CD4-positive, alpha-beta T cell treated with Interleukin-4 for 1 hour (primary cell): ENCODE measurements at regions not wholly inside any gene's neighbourhood (a gene's known extent, or its start where the extent isn't known, plus 50 kb on each side); places are given as distances from the start of the nearest gene placed in this dataset.
"Not testable (repeated sequence)": the region's sequence is repeated elsewhere in the genome, so short reads cannot be mapped to it uniquely, and the experiment has no call there.

ENCODE experiments used
- DNase-seq, 2 donors: peaks; one replicate each; pipeline ENCODE4 v3.0.0-alpha.2; 2020 to 2022

DNA sequence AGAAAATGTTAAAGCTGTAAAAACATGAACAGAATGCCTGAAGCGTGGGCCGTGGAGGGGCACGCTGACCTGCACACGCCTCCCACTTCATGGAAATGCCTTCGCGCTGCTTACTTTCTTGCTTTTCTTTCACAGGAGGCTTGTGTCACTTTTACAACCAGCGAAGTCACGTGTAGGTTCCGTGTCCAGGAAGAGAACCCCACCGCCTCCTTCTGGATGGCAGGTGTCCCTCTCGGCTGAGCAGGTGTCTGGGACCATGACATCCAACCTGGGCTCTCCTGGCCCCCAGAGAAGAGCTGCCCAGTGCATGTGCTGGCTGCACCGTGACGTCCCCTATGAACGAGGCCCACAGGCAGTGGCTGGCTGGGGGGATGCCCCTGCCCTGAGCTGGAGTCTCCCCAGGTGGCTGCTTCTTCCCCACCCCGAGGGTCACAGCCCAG, 345.0 kb upstream of the SFSWAP start:
- no peak for DNase-seq

DNA sequence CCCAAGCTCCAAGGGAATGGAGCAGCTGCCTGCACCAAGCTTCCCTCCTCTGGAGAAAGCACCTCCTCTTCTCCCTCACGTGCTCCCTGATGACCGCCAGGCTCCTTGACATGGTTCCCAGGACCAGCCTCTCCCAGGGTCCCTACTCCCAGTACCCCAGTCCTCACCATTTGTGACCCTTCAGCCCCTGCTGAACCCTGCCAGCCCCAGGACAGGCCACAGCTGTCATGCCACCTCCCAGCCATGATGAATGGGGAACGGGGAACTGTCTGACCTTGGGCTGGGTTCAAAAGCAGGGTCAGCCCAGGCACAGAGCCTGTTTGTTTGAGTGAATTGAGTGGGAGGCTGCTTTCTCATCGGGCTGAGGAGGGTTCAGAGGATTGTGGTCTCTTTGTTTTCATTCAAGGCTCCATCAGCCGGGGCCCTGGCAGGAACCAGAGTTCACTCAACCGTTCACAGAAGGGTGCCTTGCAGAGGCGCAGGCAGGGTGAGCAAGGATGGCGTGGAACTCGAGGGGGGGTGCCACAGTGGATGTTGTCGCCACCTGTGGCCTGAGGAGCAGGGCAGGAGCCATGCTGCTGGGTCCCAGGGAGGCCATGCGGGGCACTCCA, 344.5 kb upstream of the SFSWAP start:
- DNase-seq, result no peak

DNA sequence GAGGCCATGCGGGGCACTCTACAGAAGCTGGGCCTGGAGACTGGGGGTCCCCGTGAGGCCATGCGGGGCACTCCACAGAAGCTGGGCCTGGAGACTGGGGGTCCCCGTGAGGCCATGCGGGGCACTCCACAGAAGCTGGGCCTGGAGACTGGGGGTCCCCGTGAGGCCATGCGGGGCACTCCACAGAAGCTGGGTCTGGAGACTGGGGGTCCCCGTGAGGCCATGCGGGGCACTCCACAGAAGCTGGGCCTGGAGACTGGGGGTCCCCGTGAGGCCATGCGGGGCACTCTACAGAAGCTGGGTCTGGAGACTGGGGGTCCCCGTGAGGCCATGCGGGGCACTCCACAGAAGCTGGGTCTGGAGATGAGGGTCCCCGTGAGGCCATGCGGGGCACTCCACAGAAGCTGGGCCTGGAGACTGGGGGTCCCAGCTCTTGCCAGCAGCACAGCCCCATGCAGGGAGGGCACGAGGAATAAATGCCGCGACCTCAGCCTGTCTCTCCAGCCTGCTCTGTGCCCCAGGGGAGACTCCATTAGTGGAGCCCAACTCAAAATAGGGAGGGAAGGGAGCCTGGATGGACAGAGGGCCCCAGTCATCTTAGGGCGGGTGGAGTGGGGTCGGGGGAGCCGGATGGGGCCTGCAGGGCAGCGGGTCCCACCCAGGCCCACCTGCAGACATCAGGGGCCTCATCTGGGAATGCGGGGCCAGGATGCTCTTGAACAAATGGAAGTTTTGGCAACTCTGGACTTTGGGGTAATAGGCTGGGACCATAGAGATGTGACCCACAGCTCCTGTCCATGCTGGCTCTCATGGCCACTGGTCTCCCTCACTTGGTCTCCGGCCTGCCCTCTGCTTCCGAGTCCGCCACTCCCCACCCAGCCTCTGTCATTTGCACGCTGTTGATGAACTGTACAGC, 343.6 kb upstream of the SFSWAP start:
- DNase-seq, result not testable (repeated sequence)

DNA sequence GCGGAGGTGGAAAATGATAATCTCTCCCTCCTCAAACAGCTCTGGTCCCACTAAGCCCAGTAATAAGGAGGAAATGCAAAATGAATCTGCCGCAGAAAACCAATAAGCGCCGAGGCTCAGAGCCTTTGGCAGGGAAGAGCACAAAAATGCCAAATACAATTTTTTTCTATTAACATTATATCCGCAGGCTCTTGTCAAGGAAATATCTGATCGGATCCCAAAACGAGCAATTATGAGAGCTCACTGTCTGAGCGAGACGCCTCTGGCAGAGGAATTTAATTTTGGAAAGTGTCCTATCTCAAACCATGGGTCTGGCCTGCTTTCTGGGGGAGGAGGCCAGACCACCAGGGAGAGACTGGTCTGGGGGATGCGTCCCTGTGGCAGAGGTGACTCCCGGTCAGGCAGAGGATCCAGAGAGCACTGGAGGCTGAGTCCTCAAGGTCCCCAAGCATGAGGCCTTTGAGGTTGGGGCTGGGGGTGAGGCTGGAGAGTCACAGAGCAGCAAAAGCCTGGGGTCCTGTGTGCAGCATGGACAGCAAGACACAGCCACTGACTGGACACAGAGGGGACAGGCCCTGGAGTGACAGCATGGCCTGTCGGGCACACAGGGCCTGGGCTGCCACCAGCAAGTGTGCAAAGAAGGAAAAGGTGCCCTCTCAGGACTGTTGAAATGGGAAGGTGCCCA, 342.8 kb upstream of the SFSWAP start:
- DNase-seq, result no peak

DNA sequence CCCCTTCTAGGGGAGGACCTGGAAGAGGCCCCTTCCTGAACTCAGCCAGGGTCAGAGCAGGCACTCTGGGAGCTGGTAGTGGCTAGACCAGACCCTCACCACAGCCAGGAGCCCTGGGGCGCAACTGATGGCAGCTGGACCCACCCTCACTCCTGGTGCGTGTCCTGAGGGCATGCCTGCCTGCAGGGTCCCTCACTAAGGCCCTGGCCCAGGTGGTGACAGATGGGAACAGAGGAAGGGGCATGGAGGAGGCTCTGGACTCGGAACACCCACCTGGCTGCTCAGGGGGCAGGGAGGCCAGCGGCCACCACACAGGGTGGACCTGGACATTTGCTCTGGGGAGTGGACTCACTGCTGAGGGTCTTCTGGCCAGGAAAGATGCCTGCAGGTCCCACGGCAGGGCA, 342.2 kb upstream of the SFSWAP start:
- no peak for DNase-seq

DNA sequence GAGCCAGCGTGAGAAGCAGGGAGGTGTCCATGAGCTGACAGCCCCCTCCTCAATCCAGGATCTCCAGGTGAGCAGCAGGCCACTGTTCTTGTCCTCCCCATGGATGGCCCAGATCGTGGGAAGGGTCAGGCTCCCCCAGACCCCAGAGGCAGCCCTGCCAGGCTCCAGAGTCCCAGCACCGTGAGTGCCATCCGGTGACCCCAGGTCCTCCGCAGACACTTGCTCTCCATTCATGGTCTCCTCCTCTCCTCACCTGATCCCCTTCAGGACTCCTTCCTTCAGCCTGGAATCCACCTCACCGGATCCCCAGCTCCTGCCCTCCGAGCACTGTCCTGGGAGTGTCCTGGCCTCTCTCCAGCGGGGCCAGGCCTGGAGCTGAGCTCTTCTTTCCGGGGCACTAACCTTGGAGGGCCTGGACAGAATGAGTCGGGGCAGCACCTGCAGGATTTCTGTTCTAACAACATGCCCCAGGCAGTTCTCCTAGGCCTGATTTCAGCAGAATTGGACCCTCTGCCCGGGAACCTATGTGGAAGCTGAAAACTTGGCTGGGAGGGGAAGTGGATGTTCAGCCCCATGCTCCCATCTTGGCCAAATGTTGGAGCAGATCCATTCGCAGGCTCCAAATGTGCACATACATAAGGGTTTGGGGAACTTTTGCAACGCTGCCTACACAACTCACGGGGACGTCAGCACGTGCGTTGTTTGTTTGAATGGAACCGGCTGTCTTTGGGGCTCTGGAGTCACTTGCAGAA, 341.6 kb upstream of the SFSWAP start:
- no peak for DNase-seq

DNA sequence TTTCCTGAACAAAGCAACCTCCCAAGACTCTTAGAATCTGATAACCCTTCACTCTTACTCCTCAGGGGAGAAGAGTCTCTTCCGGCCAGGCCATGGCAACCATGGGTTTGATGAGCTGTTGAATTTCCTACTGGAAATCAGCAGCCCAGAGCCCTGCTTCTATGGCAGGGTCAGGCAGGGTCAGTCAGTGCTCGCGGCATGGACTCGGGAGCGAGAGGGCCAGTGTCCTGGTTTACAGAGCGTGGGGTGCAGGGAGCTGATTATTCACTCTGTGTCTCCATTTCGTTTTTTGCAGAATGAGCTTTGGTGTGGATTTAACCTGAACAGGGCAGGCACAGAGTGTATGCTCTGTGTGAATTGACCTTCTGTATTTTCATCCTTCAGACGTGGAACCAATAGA, 340.6 kb upstream of the SFSWAP start:
- no peak for DNase-seq

DNA sequence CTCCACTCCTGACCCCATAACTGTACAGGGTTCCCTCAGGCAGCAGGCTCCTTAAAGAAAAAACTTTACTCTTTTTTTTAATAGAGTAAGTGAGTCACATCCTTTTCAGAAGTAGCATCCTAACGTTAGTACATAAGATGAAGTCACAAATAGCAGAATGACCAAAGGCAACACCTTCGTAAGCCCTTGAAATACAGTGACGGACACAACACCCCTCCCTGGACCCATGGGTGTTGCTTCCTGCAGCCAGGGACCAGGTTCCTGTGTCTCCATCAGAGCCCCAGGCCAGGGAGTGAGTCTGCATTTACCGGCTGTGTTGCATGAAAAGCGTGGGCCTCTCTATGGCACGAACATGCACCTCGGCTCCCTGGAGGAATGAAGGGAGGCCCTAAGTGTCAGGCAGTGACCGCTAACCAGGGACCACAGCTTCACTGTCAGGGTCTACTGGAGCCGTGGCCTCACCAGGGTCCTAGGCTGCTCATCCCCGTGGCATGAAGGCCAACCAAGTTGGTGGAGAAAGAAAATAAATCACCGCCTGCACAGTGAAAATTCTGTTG, 340.0 kb upstream of the SFSWAP start:
- DNase-seq, result no peak

DNA sequence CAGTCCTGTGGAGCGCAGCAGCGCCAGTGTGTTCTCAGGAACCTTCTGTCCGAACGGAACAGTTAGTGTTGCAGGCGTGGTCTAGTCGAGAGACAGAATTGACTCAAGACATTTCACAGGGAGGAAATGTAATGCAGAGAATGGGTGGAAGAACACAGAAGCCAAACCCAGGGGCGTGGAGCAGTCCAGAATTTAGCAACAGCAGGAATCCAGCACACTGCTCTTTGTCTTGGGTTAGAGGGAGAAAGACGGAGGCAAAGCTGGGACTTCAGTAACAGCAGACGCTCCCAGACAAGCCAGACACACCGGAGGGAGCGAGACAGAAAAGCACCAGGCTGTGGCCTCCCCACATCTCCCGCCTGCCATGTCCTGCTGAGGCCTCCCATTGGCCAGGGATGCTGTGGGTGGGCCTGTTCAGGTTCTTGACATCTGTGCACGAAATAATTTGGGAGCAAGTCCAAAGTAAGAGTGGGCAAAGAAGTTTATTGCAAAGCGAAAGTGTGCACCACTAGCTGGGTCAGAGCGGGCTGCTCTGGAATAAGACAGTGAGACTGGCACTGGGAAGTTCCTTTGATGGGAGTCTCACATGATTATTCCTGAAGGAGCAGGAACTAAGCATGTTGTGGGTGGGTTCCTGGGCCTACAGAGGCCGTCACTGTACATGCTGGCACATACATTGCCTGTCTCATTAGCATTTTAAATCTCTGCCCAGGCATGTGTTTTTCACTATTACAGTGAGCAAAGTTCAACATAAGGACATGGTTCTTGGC, 339.3 kb upstream of the SFSWAP start:
- DNase-seq, result no peak

DNA sequence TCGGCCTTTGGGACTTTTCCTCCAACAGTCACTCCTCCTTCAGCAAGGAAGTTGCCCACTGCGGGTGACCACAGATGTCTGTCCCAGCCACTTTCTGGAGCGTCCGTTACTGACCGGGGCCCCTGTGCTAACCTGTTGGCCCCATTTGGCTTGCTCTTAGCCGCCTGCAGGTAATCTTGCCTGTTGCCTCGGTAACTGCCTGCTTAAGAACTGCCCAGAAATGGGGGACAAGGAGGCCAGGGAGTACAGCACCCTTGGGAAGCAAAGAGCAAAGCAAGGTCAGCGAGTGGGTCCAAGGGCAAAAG, 338.8 kb upstream of the SFSWAP start:
- no peak for DNase-seq

DNA sequence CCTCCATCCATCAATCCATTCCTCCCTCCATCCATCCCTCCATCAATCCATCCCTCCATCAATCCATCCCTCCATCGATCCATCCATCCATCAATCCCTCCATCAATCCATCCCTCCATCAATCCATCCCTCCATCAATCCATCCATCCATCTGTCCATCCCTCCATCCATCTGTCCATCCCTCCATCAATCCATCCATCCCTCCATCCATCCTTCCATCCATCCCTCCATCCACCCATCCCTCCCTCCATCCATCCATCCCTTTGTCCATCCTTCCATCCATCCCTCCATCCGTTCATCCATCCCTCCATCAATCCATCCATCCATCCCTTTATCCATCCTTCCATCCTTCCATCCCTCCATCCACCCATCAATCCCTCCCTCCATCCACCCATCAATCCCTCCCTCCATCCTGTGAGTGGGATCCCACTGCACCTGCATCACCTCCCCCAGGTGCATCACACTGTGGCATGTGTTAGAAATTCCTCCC, 338.1 kb upstream of the SFSWAP start:
- no peak for DNase-seq

DNA sequence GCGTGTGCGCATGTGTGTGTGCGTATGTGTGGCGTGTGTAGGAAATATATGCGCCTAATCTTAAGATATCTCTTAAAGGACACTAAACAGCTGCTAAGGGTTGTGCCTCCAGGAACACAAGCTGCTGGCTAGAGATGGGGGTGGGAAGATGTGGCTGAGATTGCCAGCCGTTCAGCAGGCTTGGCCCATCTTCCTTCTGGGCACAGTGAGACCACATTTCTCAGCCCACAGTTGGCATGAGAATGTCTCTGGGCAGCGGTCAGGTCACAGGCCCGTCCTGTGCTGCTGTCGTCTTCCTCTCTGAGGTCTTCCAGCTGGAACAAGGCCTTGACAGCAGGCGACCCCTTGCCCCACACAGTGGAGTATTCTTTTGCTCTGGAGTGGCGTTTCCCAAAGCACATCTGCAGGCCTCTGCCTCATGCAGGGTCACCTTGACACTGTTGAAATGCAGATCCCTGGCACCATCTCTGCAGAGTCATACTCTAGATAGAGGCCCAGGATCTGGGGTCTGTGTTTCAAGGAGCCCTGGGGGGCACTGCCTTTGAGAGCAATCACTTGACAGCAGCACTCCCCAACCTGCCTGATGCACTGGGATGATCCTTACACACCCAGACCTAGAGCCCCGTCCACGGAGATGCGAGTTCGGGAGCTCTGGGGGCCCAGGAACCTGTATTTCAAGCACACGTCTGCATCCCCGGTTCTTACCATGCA, 335.5 kb upstream of the SFSWAP start:
- no peak for DNase-seq

DNA sequence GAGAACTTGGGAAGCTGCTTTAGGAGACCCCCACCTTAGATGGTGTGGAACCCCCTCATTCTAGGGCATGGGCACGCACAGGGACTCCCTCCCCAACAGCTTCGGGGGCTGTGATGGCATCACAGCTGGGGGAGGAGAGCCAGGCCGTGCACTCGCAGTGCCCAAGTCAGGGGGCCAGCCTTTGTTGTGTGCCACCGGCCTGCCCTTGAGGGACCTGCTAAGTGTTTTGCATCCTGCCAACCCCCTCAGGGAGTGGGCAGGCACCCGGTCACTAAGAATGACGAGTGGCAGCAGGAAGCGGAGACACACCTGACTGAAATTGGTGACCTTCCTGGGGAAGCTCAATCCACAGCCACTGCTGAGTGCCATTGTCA, 334.9 kb upstream of the SFSWAP start:
- no peak for DNase-seq

DNA sequence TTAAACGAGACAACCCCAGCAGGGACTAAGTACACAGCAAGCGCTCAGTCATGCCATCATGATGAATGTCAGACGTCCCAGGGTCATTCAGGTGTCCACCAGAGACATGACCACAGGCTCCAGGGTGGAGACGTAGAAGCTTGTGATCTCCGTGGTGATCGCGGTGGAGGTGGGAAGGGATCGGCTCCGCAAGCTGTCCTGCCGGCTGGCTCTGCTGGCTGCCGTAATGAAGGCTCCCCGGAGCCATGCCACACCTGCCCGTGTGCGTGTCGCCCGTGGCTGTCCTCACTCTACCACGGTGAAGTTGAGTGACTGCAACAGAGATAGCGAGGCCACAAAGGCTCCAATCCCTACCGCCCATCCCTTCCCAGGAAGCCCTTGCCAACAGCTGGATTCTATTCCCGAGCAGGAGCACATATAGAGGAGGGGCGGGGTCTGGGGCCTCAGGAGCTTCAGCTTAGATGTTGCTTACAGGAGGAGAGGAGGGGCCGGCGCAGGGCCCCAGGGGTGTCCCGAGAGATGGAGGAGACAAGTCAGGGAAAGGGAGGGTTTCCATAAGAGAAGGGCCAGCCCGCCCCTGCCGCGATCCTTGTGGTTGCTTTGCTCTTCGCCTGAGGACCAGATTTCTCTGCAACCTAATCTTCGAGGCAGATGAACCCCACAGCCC, 332.6 kb upstream of the SFSWAP start:
- no peak for DNase-seq

DNA sequence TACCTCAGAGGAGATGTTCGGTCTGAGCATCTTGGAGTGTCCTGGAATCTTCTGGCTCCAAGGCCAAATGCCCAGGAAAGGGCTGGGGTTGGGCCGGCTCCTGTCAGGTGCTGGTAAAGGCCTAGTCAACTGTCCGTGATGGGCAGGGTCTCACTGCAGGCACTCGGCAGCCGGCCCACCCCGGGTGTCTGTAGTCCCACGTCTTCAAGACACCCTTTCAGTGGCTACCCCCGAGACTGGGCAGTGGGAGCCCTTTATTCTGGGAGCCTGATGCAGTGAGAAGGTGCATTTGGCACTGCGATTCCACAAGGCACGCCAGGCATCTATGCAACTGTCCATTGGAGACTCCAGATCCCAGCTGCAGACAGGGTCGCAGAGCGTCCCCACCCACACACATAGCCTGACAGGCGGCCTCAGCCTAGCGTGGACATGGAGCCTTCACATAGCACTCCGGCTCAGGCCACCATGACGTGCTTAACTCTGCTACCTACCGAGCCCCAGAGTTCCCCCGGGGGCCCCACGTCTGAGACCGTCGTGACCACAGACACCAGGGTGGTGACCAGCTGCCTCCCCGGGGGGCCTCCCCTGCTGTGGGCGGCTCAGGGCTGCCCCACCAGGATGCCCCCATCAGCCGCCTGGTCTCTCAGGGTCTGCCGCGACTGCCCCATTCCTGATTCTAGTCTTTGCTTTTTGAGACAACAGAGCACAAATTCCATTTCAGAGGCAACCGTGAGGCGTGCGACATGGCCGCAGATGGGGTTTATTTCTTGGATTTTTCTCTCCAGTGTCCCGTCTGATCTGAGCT, 331.8 kb upstream of the SFSWAP start:
- DNase-seq, result no peak

DNA sequence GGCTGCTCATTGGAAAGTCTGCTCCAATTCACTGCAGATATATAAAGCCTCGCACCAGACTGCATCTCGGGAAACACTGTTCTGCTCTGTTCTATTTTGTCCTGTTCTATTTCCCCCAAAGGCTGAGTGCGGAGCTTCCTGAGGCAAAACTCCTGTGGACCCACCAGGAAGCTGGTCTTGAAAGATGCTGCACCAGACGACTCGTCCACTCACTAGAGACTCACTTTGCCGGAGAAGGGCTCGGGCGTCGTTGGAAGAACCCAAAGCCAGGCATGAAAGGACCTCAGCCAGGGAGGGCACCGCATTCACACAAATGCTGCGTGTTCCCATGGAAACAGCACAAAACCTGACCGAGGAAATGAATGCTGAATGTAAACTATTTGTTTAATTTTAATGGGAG, 331.2 kb upstream of the SFSWAP start:
- no peak for DNase-seq

DNA sequence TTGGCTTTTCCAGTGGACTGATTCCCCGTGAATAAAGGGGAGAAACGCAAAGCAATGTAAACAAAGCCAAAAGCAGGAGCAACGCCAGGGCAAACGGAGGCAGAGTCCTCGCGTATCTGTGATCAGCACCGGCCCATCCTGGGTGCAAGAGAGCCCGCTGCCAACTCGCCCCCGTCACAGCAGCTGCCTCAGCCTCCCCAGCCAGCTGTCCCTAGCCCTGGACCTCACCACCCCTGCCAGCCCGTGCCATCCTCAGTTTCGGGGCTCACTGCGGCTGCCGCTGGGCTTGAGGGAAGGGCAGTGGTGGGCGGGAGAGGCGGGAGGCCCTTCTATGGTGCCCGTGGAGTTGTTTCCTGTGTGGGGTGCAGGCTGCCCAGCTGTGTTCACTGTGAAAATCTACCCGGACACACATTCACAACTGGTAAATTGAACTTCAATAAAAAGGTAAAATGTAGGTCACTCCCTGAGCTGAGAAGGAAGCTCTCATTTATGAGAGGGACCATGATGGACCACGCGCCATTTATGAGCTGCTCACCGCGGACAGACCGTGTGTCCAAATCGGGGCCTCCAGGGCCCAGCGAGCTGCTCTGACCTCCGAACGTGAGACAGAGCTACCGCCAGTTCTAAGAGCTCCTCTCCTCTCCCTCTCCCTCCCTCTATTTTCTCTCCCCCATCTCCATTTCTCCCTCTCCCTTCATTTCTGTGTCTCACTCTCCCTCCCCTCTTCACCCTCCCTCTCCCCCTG, 330.5 kb upstream of the SFSWAP start:
- DNase-seq, result no peak

DNA sequence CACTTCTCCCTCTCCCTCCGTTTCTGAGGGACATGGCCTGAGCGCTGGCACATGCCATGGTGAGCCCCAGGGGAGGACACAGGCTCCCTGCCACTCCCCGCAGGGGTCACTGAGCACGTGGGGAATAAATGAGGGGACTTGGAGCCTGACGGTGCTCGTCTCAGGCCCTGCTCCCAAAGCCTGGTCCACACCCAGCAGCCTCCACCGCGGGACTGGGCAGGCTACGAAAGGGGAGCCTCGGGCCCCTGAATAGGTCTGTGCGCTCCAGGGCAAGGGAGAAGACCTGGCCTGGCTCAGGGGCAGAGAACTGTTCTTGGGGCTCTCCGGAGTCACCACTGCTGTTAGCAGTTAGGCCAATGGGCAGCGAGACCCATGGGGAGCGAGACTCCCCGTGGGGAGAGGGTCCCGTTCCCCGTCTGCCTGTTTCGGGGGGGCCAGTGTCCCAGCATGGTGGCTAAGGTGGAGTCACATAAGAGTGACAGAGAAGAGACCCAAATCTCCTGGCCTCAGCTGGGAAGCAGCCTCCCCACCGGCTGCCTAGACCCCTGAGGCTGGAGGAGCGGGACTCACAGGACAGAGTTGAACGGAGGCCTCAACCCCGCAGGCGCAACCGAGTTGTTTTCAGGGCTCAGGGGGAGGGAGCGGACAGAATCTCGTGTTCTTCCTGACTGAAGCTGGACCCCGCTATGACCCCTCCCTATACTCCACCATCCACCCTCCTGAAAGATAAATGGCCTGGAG, 329.8 kb upstream of the SFSWAP start:
- no peak for DNase-seq
